Brain microvascular endothelial cell (primary cell): ENCODE measurements at regions not wholly inside any gene's neighbourhood (a gene's known extent, or its start where the extent isn't known, plus 50 kb on each side); places are given as distances from the start of the nearest gene placed in this dataset.

Experiments used
- DNase-seq: peaks from one replicate; pipeline ENCODE4 v3.0.0-alpha.2; 2020
- H3K27ac ChIP-seq: fragments of 250-450 bp; sonication (Bioruptor Pico); 2 replicates; pipeline ENCODE4 v1.5.1; 2020; ENCODE audit warnings: mild to moderate bottlenecking, moderate library complexity
- H3K27me3 ChIP-seq: fragments of 250-450 bp; sonication (Bioruptor Pico); replicated peaks from 2 replicates; pipeline ENCODE4 v1.5.1; 2020; ENCODE audit warnings: mild to moderate bottlenecking
- H3K36me3 ChIP-seq: fragments of 250-450 bp; sonication (Bioruptor Pico); replicated peaks from 2 replicates; pipeline ENCODE4 v1.5.1; 2020; ENCODE audit warnings: mild to moderate bottlenecking
- H3K4me3 ChIP-seq: 2 replicates; pipeline ENCODE4 v1.5.1; 2011; ENCODE audit warnings: low read depth, mild to moderate bottlenecking, control low read depth, low read length, moderate library complexity
- CTCF ChIP-seq: IDR thresholded peaks from 2 replicates; pipeline ENCODE4 v1.5.1; 2011; ENCODE audit warnings: low read depth, mild to moderate bottlenecking, moderate library complexity, low read length, control low read depth, inconsistent platforms; ENCODE audit errors: missing control alignments
- in situ Hi-C: cut with HindIII; loops from 2 replicates; pipeline ENCODE4 v1.10.0; 2017; ENCODE audit warnings: low sequenced_read_pairs, low pct_ligation_motif_present

GRCh38 chr9:100690438-100690837 lies 112.6 kb downstream of the CAVIN4 start:
- in situ Hi-C loops = no loop called here
- no peak for TF ChIP-seq CTCF
- no peak for DNase-seq

GRCh38 chr9:100697339-100697738 lies 119.5 kb downstream of the CAVIN4 start:
- in situ Hi-C loops = no loop called here
- TF ChIP-seq CTCF = no peak
- H3K27me3 ChIP-seq = no peaks in the 10 kb centered on the region
- no peak for DNase-seq
- H3K36me3 ChIP-seq = no peaks in the 10 kb centered on the region
- no peak overlapping the region for H3K4me3 ChIP-seq
- H3K27ac ChIP-seq = no peak overlapping the region

More at GRCh38 chr9:100690438-100690837, 112.6 kb downstream of the CAVIN4 start:
- H3K36me3 ChIP-seq = no peaks in the 10 kb centered on the region
- H3K27me3 ChIP-seq = no peaks in the 10 kb centered on the region
- no peak overlapping the region for H3K27ac ChIP-seq
- no peak overlapping the region for H3K4me3 ChIP-seq

- H3K36me3 ChIP-seq = no peaks in the 10 kb centered on the region
- in situ Hi-C loops = no loop called here
- H3K27ac ChIP-seq = no peak overlapping the region
- no peak for DNase-seq
- H3K27me3 ChIP-seq = no peaks in the 10 kb centered on the region
- no peak for TF ChIP-seq CTCF
- no peak overlapping the region for H3K4me3 ChIP-seq
These were observed 121.1 kb downstream of the CAVIN4 start for GRCh38 chr9:100698945-100699344.

GRCh38 chr9:100699668-100700067 lies 121.8 kb downstream of the CAVIN4 start:
- no peak for DNase-seq
- no peak overlapping the region for H3K27ac ChIP-seq
- no peaks in the 10 kb centered on the region for H3K36me3 ChIP-seq
- H3K4me3 ChIP-seq = no peak overlapping the region
- in situ Hi-C loops = no loop called here
- TF ChIP-seq CTCF = no peak
- no peaks in the 10 kb centered on the region for H3K27me3 ChIP-seq

- H3K36me3 ChIP-seq = no peaks in the 10 kb centered on the region
- no peak overlapping the region for H3K4me3 ChIP-seq
- H3K27me3 ChIP-seq = no peaks in the 10 kb centered on the region
- DNase-seq = no peak
- no peak overlapping the region for H3K27ac ChIP-seq
- peak; percentile 45 for TF ChIP-seq CTCF
- in situ Hi-C loops = no loop called here
These were observed 122.9 kb downstream of the CAVIN4 start for GRCh38 chr9:100700689-100701318.
